ENCODE measurements at regions not wholly inside any gene's neighbourhood (a gene's known extent, or its start where the extent isn't known, plus 50 kb on each side); places are given as distances from the start of the nearest gene placed in this dataset.

- DNase-seq (ENCODE audit: low read depth, low spot score) = no peak
- TF ChIP-seq CTCF (optimal IDR thresholded peaks at IDR 0.05 in 1 of 3, IDR thresholded peaks at IDR 0.05 in 1 of 3, conservative IDR thresholded peaks at IDR 0.05 in 1 of 3; ENCODE audit: extremely low read depth in 1 of 3, insufficient read depth in 2 of 3, low read length in 3 of 3) (no peak), EZH2 (IDR thresholded peaks at IDR 0.05; ENCODE audit: low read length) (no peak)
- dilution Hi-C loops (cut with MboI; ENCODE audit: extremely low pct_ligation_motif_present, low sequenced_read_pairs) = no loop called here
- Histone ChIP-seq H4K20me1 (ENCODE audit: control insufficient read depth, extremely low read depth, insufficient read depth, low read length) (no peaks in the 10 kb centered on the region), H3K4me1 (ENCODE audit: control insufficient read depth, extremely low read depth, insufficient read depth, low read length) (peaks cover 12% of the 10 kb centered on the region), H3K9me1 (ENCODE audit: control insufficient read depth, extremely low read depth, insufficient read depth, low read length) (no peaks in the 10 kb centered on the region), H2AFZ (ENCODE audit: control insufficient read depth, low read length) (no peak overlapping the region), H3K4me2 (ENCODE audit: control insufficient read depth, extremely low read depth, insufficient read depth, low read depth, low read length) (no peak overlapping the region), H3K9me3 (ENCODE audit: control insufficient read depth, low read depth, low read length) (no peaks in the 10 kb centered on the region), H3K4me3 (ENCODE audit: control insufficient read depth in 2 of 3, extremely low read depth in 1 of 3, insufficient read depth in 2 of 3, low read depth in 1 of 3, low read length in 3 of 3) (no peak overlapping the region), H3K36me3 (ENCODE audit: control insufficient read depth in 2 of 2, extremely low read depth in 1 of 2, insufficient read depth in 2 of 2, low read length in 2 of 2) (no peaks in the 10 kb centered on the region), H3K27ac (ENCODE audit: control insufficient read depth, insufficient read depth, low read length) (no peak overlapping the region), H3K79me2 (ENCODE audit: control insufficient read depth, insufficient read depth, low read length) (no peaks in the 10 kb centered on the region), H3K9ac (ENCODE audit: control insufficient read depth, extremely low read depth, insufficient read depth, low read length) (no peak overlapping the region), H3K27me3 (ENCODE audit: control insufficient read depth, extremely low read depth, insufficient read depth, low read length) (no peaks in the 10 kb centered on the region)
- FAIRE-seq = no peak
These were observed 51.7 kb upstream of the SHANK2 start for GRCh38 chr11:71304045-71304444.

- Histone ChIP-seq H3K4me1 (ENCODE audit: control insufficient read depth, extremely low read depth, insufficient read depth, low read length) (peaks cover 19% of the 10 kb centered on the region), H3K4me3 (ENCODE audit: control insufficient read depth in 2 of 3, extremely low read depth in 1 of 3, insufficient read depth in 2 of 3, low read depth in 1 of 3, low read length in 3 of 3) (no peak overlapping the region), H3K4me2 (ENCODE audit: control insufficient read depth, extremely low read depth, insufficient read depth, low read depth, low read length) (no peak overlapping the region), H3K9me1 (ENCODE audit: control insufficient read depth, extremely low read depth, insufficient read depth, low read length) (no peaks in the 10 kb centered on the region), H3K79me2 (ENCODE audit: control insufficient read depth, insufficient read depth, low read length) (no peaks in the 10 kb centered on the region), H3K9me3 (ENCODE audit: control insufficient read depth, low read depth, low read length) (no peaks in the 10 kb centered on the region), H3K27me3 (ENCODE audit: control insufficient read depth, extremely low read depth, insufficient read depth, low read length) (no peaks in the 10 kb centered on the region), H3K36me3 (ENCODE audit: control insufficient read depth in 2 of 2, extremely low read depth in 1 of 2, insufficient read depth in 2 of 2, low read length in 2 of 2) (no peaks in the 10 kb centered on the region), H3K9ac (ENCODE audit: control insufficient read depth, extremely low read depth, insufficient read depth, low read length) (no peak overlapping the region), H4K20me1 (ENCODE audit: control insufficient read depth, extremely low read depth, insufficient read depth, low read length) (no peaks in the 10 kb centered on the region), H2AFZ (ENCODE audit: control insufficient read depth, low read length) (no peak overlapping the region), H3K27ac (ENCODE audit: control insufficient read depth, insufficient read depth, low read length) (no peak overlapping the region)
- TF ChIP-seq CTCF (optimal IDR thresholded peaks at IDR 0.05 in 1 of 3, IDR thresholded peaks at IDR 0.05 in 1 of 3, conservative IDR thresholded peaks at IDR 0.05 in 1 of 3; ENCODE audit: extremely low read depth in 1 of 3, insufficient read depth in 2 of 3, low read length in 3 of 3) (peak in 2 of 3 experiments; percentile 12 to 22), EZH2 (IDR thresholded peaks at IDR 0.05; ENCODE audit: low read length) (no peak)
- DNase-seq (ENCODE audit: low read depth, low spot score) (no peak), FAIRE-seq (no peak)
- dilution Hi-C loops (cut with MboI; ENCODE audit: extremely low pct_ligation_motif_present, low sequenced_read_pairs) = no loop called here
These were observed 50.5 kb upstream of the SHANK2 start for GRCh38 chr11:71302911-71303310.
